Anterior cingulate cortex (tissue), 58 donors: ENCODE measurements at regions not wholly inside any gene's neighbourhood (a gene's known extent, or its start where the extent isn't known, plus 50 kb on each side); places are given as distances from the start of the nearest gene placed in this dataset.
"Not testable (repeated sequence)": the region's sequence is repeated elsewhere in the genome, so short reads cannot be mapped to it uniquely, and the experiment has no call there.

Experiments
- DNase-seq, 58 donors: peaks; one replicate each; lab custom pipeline; 2025; lab: John Stamatoyannopoulos, UW

DNA sequence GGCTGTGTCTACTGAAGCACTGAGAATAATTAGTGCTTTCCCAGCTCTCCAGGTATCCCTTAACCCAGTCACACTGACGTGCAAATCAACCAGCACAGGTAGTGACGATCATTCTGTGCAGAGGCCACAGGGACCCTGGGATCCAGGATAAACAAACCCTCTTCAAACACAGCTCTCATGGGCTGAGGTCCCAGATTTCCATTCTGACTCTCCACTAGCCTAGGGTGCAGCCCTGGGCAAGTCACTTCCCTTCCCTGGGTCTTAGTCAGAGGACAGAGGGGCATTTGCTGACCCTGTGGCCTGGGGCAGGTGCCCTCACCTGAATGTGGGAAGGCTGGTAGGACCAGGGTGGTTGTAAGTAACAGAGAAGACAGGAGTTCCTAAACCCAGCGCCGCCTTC is 724.7 kb downstream of the MATN1 start:
- no peak for DNase-seq

DNA sequence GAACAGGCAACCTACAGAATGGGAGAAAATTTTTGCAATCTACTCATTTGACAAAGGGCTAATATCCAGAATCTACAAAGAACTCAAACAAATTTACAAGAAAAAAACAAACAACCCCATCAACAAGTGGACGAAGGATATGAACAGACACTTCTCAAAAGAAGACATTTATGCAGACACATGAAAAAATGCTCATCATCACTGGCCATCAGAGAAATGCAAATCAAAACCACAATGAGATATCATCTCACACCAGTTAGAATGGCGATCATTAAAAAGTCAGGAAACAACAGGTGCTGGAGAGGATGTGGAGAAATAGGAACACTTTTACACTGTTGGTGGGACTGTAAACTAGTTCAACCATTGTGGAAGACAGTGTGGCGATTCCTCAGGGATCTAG is 725.6 kb downstream of the MATN1 start:
- DNase-seq = not testable (repeated sequence)

DNA sequence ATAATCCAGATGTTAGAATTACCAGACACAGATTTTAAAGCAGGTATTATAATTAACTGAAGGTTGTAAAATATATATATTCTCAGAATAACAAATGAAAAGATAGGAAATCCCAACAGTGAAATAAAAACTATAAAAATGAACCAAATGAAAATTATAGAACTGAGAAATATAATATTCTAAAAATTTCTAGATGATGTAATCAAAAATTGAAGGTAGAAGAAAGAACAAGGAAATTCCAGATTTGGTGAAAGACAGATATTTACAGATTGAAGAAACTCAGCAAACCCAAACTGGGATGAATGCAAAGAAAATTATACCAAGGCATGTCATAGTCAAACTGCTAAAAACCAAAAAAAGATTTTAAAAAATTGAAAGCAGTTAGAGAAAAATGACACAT is 729.4 kb downstream of the MATN1 start:
- DNase-seq = no peak

DNA sequence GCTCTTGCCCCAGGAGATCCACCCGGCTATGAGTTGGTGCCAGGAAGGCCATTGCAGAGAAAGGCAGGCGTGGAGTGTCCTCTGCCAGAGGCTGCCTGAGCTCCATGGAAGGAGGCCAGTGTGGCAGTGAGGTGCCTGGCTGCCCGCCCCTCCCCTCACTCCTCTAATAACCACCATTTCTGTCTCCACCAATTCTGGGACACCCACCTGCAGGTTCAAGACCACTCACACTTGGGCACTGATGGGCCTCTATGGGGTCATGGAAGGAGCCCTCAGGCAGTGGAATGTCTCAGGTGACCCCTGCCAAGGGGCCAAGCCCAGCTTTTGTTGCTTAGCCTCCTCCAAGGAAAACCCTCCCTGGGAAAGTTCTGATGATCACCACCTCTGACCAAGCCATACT is 731.6 kb downstream of the MATN1 start:
- DNase-seq = no peak

DNA sequence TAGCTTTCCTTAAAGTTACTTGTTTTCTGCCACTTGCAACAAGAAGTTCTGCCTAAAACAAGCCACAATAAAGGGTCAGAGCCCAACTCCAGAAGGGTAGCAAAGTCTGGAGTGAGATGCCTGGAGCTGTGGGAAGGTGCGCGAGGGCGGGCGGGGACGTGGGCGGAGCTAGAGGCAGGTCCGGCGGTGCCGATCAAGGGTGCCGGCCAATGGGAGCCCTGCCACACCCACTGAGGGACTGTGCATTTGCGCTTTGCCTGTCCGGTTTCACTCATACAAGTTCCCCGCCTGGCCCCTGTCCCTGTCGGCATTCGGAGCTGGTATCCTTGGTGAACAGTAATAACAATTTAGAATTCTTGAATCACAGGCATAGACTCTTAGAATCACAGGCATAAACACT is 732.4 kb downstream of the MATN1 start:
- no peak for DNase-seq

DNA sequence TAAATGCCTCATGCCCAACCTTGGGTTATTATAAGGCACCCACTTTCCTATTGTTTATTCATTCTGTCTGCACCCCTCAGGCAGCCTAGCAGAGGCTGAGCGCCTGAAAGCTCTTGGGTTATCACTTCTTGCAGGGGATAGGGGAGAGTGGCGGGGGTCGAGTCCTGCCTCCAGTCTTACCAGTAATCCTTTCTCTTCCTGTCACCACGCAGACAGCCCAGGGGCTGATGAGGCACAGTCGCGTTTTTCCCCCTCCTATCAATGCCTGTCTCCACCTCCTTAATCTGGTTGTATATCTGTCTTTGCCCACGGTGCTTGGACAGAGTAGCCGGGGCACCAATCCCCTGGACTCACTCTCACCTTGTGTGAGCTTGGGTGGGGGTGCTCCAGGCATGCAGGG is 733.1 kb downstream of the MATN1 start:
- DNase-seq = no peak

DNA sequence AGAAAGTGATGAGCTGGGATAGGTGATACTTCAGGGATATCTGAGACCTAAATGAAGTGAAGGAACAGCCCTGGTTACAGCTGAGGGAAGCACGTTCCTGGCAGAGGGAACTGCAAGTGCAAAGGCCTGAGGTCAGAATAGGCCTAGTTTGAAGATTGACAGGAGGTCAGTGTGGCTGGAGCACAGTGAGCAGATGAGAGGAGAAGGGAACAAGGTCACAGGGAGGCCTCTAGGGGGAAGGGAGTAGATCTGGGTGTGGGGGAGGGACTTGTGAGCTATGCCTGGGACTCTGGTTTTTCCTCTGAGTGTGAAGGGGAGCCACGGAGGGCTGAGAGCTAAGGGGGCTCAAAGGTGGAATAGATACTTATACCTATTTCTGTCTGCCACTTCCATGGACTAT is 736.4 kb downstream of the MATN1 start:
- no peak for DNase-seq

DNA sequence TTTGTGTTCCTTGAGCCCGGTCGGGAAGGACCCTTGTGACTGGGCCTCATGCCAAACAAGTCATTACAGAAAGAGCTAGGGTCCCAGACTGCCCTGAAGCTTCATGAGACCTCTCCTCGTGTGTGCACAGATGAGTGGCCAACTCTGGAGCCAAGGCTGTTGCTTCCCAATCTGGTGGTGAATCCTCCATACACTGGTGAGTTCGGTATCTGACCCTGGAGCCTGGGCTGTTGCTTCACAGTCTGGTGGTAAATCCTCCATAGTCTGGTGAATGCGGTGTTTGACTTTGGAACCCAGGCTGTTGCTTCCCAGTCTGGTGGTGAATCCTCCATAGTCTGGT is 737.8 kb downstream of the MATN1 start:
- DNase-seq = no peak

DNA sequence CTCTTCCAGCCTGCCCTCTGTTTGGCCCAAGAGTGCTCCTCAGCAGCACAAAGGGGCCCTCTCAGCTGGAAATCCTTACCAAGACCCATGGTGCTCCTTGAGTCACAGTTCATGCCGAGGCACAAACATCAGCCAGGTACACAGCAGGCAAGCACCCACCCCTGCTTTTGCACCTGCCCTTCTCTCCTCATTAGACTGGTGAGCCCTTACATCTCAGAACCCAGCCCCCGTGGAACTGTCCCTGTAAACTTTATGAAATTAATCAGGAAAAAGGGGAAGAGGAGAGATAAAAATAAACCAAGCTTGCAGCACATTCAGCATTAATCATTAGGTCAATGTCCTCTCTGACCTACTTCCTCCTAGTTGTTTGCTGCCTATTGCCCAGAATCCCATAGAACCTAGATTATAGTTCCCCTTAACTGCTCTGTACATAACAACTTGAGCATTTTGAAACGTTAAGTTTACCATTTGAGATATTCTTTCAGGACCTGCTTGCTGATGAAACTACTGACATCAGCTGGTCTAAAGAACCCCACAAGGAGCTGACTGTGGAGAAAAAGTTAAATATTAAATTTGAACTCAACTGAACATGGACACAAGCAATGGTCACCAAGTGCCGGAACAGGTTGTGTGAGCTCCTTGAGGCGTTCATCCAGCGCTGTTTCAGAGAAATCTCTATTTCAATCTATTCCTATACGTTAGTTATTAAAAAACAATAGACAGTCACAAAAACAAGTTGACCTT is 738.4 kb downstream of the MATN1 start:
- no peak for DNase-seq

DNA sequence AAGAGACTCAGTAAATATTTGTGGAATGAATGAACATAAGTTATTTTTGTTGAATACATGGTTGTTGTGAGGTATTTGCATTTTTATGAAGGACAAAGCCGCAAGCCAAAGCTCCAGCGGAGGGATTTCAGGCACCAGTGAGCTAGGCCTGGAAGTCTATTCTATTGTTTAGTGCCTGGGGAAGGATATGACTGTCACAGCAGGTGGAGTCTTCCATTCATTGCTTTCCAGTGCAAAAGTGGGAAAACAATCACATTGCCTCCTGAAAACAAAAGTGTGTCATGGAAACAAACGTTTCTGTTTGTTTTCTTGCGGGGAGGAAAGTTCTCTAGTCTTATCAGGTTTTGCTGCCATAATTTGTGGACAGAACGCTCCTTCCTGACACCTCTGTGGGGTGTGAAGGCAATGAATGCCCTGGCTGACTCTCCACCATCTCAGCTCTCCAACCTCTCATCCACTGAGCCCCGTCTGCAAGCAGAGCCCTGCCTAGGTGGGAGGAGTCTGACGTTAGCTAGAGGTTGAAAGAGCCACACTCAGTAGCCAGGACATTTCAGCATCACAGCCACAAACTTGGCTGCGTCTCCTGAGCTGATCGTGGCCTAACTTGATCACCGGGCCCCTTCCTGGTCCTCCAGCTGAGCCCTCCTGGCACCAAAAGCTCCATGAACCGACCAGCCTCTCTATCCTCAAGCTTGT is 739.1 kb downstream of the MATN1 start:
- no peak for DNase-seq

DNA sequence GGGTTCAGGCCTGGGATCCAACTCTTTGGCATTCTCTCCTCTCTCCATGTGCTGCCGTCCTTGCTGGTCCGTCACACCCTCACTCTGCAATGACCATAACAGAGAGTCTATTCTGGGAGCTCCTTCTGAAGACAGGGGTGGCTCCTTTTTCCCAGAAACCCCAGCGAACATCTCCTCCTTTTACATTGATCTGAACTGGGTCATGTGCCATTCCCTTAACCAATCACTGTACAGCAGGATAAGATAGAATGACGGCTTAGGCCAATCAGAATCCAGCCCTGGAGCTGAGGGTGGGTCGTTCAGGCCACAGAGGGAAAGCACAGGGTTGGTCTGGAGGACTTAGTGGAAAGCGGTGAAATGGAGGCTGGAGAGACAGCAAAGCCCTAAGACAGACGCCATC is 740.1 kb downstream of the MATN1 start:
- DNase-seq = no peak

DNA sequence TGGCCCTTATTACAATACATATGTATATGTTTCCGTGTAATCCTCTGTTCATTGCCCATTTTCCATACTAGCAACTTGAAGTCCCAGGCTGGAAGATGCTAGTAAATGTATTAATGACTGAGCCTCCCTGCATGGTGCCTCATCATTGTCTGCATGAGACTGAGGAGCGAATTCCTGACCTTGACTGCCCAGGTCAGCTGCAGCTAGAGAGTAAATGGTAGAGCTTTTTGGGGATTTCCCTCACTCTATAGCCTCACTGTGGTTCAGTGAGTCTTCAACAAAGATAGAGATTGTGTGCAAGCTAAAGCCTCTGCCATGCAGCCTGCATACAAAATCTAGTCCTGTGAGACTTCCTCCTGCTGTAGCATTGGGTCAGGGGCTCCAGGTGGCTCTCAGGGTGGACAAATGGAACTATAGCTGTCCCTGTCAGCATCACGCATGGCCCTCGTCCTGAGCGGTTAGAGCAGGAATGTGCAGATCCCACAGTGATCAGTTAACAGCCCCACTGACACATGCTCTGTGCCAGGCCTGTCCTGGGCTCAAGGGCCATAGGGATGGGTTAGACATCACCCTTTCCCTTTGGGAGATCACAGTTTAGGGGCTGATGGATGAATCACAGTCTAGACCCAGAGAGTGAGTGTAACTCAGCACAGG is 741.7 kb downstream of the MATN1 start:
- no peak for DNase-seq

DNA sequence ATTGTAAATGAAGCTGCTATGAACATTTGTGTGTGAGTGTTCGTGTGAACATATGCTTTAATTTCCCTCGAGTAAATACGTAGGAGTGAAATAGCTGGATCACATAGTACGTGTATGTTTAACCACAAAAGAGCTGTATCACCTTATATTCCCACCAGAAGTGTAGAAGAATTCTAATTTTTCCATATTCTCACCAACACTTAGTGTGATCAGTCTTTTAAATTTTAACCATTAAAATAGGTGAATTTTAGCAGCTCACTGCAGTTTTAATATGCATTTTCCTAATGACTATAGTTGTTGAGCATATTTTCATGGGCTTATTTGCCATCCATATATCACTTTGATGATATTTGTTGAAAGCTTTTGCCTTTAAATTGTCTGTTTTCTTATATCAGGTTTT is 741.2 kb downstream of the PTPRU start:
- no peak for DNase-seq

DNA sequence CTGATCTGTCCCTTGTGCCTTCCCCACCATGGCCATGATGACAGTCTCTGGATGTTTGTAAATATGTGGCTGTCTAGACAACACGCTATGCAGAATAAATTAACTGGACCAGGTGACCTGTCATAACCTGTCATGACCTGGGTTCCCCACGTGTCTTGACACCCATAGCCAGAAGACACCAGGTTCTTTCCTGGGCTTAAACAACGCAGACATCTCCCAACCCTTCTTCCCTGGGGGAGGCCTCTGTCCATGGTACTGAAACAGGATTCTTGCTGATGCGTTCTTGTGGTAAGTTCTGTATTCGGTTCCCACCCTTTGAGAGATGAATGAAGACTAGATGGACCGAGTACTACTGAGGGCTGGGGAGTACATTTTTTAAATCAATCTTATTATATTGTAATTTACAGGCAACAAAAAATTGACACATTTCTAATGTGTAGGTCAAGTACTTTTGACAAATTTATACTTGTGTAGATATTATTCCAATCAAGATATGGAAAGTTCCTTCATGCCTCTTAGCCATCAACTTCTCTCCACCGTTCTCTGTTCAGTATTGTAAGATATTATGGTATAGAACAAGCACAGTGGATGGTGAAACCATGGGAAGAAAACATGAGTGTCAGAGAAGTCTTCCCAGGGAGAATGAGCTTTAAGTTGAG is 738.8 kb downstream of the PTPRU start:
- no peak for DNase-seq

DNA sequence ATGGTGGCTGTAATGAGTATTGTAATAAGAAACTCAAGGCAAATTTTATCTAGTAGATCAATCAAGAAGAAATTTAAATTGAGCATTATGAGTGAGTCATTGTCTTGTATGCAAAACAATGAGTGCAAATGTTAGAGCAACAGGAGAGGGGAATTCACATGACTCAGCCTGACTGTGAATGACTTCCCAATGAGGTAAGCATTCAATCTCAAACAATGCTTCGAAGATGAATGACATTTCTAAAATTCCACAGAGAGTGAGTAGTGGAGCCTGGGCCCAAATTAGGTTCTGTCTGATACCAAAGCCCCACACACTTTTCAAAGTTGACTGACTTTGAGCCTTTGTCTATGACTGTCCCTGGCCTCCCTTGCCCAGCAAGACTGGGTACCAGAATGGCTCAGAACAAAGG is 738.0 kb downstream of the PTPRU start:
- no peak for DNase-seq

DNA sequence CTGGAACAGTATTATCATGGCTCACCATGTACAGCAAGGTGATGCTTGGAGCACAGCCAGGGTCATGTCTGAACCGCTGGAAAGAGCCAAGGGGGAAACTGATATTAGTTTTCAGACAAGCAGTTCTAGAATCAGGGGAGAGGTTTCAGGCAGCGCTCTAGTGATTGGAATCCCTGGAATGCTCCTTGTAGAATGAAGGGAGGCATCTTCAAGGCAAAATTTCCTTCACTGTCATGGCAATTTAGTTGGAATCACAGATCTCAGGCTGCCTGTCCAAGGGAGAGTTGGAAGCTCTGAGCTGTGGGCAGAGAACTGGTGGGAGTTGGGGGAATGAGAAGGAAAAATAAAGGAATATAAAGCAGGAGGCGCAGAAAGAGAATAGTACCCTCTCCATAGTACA is 737.1 kb downstream of the PTPRU start:
- no peak for DNase-seq

DNA sequence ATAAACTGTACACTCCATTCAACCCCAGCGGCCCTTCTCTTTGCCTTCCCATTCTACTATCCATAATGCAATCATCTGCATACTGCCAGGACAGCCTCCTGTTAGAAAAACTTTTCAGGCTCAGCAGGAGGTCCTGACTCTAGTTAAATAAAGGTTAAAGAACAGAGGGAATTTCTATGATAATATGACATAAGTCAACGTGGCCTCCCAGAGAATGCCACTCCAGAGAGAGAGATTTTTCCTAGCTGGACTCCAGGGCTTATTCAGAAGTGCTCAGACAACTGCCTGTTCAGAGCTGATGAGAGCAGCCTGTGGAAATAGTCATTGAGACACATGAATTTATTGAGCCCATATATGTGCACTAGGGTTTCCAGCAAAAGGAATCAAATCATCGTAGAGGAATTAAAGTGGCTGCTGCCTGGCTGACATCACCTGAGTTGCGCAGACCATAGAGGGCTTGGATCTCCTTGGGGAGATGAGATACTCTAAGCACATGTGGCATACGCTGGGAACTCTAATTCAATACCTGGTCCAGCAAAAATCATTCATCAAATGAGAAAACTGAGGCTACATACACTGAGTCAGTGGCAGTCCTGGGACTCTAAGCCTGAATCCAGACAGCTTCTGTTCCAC is 736.2 kb downstream of the PTPRU start:
- DNase-seq = no peak

DNA sequence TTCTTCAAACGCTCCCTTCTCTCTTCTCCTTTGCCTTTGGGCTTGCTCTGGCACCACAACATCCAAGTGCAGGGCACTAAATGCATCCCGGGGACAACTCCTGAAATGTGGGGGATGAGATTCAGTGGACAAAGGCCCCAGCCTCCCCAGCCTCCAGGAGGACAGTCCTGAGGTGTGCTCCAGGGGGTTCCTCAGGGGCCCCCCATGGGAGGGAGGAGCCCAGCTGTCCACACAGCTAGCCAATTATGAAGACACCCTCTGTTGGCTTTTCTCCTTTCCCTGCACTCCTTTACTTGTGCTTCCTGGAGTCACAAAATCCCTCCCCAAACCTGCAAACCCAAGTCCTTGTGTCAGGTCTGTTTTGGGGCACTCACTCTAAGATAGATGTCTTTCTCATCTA is 735.4 kb downstream of the PTPRU start:
- DNase-seq = no peak

DNA sequence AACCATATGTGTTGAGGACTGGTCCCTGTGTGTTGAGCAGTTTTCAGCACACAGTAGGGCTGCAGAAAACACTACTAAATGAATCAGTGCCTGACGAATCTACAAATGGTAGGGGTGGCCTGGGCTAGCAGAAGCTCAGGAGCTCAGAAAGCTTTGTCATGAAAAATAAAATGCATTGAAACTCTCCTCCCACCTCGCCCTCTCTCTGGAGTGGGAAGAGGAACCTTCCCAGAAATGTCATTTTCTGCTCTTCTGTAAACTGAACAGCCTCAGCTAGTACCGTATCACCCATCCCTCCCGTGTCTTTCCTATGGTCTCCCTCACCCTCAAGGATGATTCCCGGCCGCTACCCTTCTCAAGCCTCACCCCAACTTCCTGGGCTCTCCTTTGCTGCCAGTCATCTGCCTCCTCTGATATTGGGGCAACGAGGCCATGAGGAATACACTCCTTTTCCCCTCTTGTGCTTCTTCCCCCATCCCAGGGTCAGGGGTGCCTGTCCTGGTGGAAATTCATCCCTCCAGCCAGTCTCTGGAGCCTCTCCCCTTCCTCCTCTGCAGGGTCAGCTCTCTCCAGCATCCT is 734.5 kb downstream of the PTPRU start:
- no peak for DNase-seq

DNA sequence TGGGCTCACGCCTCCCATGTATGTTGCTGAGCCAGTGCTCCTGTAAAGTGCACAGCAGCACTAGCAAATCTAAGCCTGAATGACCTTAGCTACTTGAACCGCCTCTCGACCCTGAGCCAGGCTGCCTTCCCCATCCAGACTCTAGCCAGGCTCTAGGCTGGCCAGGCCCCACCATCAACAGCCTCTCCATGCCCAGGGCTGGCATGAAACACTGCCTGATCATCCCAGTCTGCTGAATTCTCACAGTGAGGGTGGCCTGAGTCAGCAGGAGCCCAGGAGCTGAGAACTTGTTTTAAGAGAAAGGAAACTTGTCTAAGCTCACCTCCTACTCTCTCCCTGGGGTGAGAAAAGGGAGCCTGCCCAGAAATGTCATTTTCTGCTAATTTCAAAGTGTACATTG is 733.3 kb downstream of the PTPRU start:
- peak in 26 of 58 donors; percentile 3 to 58 (median 28) for DNase-seq

DNA sequence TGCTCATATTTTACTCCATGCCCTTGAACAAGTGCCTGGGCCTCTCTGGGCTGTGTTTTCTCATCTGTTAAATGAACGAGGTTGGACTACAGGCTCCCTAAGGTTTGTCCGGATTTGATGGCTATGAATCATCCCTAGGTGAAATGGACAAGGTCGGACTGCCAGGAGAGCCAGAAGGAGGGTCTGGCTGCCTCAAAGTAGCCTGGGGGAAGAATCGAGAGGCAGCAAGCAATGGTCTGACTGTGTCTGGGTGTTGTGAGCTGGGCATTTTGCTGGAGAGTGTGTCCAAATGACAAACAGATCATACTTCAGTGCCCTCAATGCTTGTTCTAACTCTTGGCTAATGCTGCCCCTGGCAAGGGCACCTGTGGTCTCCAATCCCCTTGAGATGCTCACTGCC is 730.9 kb downstream of the PTPRU start:
- no peak for DNase-seq
